Heart right ventricle (tissue), 16 donors: ENCODE measurements at regions not wholly inside any gene's neighbourhood (a gene's known extent, or its start where the extent isn't known, plus 50 kb on each side); places are given as distances from the start of the nearest gene placed in this dataset.

Source experiments
- ATAC-seq, 8 donors: fragments of 200-7000 bp; cut with Tn5 transposase; one replicate each; pipeline ENCODE4 v1.9.1; 2020; ENCODE audit warnings: mild to moderate bottlenecking in 8 of 8, moderate library complexity in 8 of 8, moderate number of reproducible peaks in 1 of 8
- DNase-seq, 2 donors: peaks; one replicate each; pipeline ENCODE4 v3.0.0-alpha.2; 2020
- H3K27ac ChIP-seq, 10 donors: fragments of 200-600 bp; sonication (generic) in 2 of 10; one replicate each; pipeline versions ENCODE4 v1.5.0 to v1.8.0; 2020 to 2022; ENCODE audit warnings: mild to moderate bottlenecking in 3 of 10
- H3K27me3 ChIP-seq, 7 donors: fragments of 200-600 bp; one replicate each; pipeline ENCODE4 v1.8.0; 2021 to 2022; ENCODE audit warnings: mild to moderate bottlenecking in 2 of 7
- H3K36me3 ChIP-seq, 9 donors: fragments of 200-600 bp; sonication (generic) in 1 of 9; one replicate each; pipeline versions ENCODE4 v1.5.0 to v1.8.0; 2020 to 2022; ENCODE audit warnings: mild to moderate bottlenecking in 2 of 9
- H3K4me1 ChIP-seq, 9 donors: fragments of 200-600 bp; sonication (generic) in 1 of 9; one replicate each; pipeline versions ENCODE4 v1.5.0 to v1.8.0; 2020 to 2022; ENCODE audit warnings: mild to moderate bottlenecking in 4 of 9
- H3K4me3 ChIP-seq, 10 donors: fragments of 200-600 bp; sonication (generic) in 2 of 10; one replicate each; pipeline versions ENCODE4 v1.5.0 to v1.8.0; 2020 to 2022; ENCODE audit warnings: mild to moderate bottlenecking in 7 of 10, moderate library complexity in 2 of 10
- H3K9me3 ChIP-seq, 11 donors: fragments of 200-600 bp in 10 of 11; sonication (generic) in 2 of 11; one replicate each; pipeline versions ENCODE4 v1.5.0 to v1.8.0; 2013 to 2022; ENCODE audit warnings: mild to moderate bottlenecking in 2 of 11, control low read depth in 1 of 11, moderate library complexity in 1 of 11
- CTCF ChIP-seq, 9 donors: fragments of 200-600 bp; sonication (generic) in 2 of 9; IDR thresholded peaks; one replicate each; pipeline versions ENCODE4 v1.5.0 to v1.8.0; 2021 to 2022; ENCODE audit warnings: antibody characterized with exemption in 9 of 9, mild to moderate bottlenecking in 5 of 9, moderate library complexity in 1 of 9
- WGBS, 2 donors: extraction: QIAGEN DNeasy Blood & Tissue Kit; methylation state at CpG; one replicate each; pipeline ENCODE4 v1.1.7; 2013; ENCODE audit warnings: inconsistent platforms in 1 of 2; 5-methylcytosine and 5-hydroxymethylcytosine counted together
- intact Hi-C, 10 donors: fragments of 100-400 bp; cut with DNase I; formaldehyde crosslinking; loops; one replicate each; pipeline versions ENCODE4 v1.11.1 to v1.14.2; 2022
- donor health status: Arrhythmogenic right ventricular cardiomyopathy.
- donor health status: ischemic (EF 13 %, LVEDD 7.1; RV severe dilation, severe dysfunction).
- donor health status: healthy with polysubstance abuse.
- donor health status: DM: no; HTN: yes; CAD: no.
- donor health status: DM: no; HTN: no; CAD: no.
- donor health status: ischemic (EF 25% LVEDD 6.9; RV normal size, moderate dysfunction).
- donor health status: ischemic (EF 25% LVEDD 5.7; RV mildly dilated, moderate dysfunction).
- donor health status: healthy.
- donor health status: DM: yes; HTN: yes; CAD: no.
- donor health status: Ischemic cardiomyopathy.
- donor health status: ischemic (EF 35%, LVEDD 5.7; RV mildly dilated, moderate dysfunction).
- donor health status: nonischemic (EF 11% LVEDD 7.7; RV severe dilation, severe dysfunction).
- donor health status: DM: yes; HTN: yes; CAD: no.
- donor health status: PGD.
- donor health status: ischemic (EF 29% LVEDD 5.4; RV normal size, mild dysfunction).
- donor health status: nonischemic (EF 23%, LVEDD 6.1; RV moderate dilation, normal function).

GRCh38 chr11:87423161-87423560, 385.4 kb downstream of the TMEM135 start:
- H3K4me1 ChIP-seq, result peaks cover 0 to 22% (median 11%) of the 10 kb centered on the region in 9 donors
- no peak overlapping the region for H3K4me3 ChIP-seq
- no peaks in the 10 kb centered on the region for H3K27me3 ChIP-seq
- ATAC-seq, result no peak
- 66 to 70% methylated on average over 3 of the region's 3 CpGs for WGBS, 2 donors
- intact Hi-C loops, result loop anchor here in 7 of 10 donors (5.0 to 10.0 kb wide), 7 partner anchors 56 to 556 kb away; no protein-coding TSS in a partner anchor
- DNase-seq, result no peak
- H3K36me3 ChIP-seq, result no peaks in the 10 kb centered on the region
- TF ChIP-seq CTCF (IDR thresholded peaks at IDR 0.05), result no peak
- H3K27ac ChIP-seq, result no peak overlapping the region
- H3K9me3 ChIP-seq, result no peaks in the 10 kb centered on the region

DNA sequence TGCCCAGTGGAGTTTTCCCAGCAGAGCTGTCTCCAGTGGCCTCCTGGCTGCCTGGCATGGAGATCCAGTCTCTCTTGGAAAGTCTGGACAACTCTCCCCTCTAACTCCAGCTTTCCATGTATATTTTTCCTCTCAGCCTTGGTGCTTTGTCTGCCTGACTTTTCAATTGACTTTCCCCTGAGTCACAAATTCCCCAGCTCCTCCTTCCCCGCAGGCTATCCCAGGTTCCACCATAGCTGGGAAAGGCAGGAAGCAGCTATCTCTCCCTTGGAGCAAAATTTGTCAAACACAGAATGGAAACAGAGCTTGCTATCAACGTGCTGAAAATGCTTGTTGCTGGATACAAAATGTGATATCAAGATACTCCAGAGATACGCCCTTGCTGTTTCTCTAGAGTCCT, 384.8 kb downstream of the TMEM135 start:
- intact Hi-C loops, result loop anchor here in 7 of 10 donors (1.0 to 10.0 kb wide), 8 partner anchors 55 to 555 kb away; no protein-coding TSS in a partner anchor
- peak overlapping the region in 1 of 10 donors; percentile 37 for H3K27ac ChIP-seq
- no peak for DNase-seq
- no peak for ATAC-seq
- WGBS, 2 donors, result 59 to 68% methylated on average over 3 of the region's 3 CpGs
- no peaks in the 10 kb centered on the region for H3K27me3 ChIP-seq
- peaks cover 0 to 22% (median 11%) of the 10 kb centered on the region in 9 donors for H3K4me1 ChIP-seq
- H3K36me3 ChIP-seq, result no peaks in the 10 kb centered on the region
- H3K4me3 ChIP-seq, result no peak overlapping the region
- TF ChIP-seq CTCF (IDR thresholded peaks at IDR 0.05), result no peak
- no peaks in the 10 kb centered on the region for H3K9me3 ChIP-seq

GRCh38 chr11:87421422-87421821, 383.7 kb downstream of the TMEM135 start:
- peaks cover 0 to 22% (median 11%) of the 10 kb centered on the region in 9 donors for H3K4me1 ChIP-seq
- no peaks in the 10 kb centered on the region for H3K36me3 ChIP-seq
- no peaks in the 10 kb centered on the region for H3K9me3 ChIP-seq
- peak; percentile 67 to 89 (median 85) for TF ChIP-seq CTCF (IDR thresholded peaks at IDR 0.05)
- intact Hi-C loops, result loop anchor here (1.0 to 10.0 kb wide), 9 partner anchors 54 to 554 kb away; no protein-coding TSS in a partner anchor
- WGBS, 2 donors, result 26 to 27% methylated on average over 2 of the region's 2 CpGs
- ATAC-seq, result peak; percentile 80 to 89 (median 86)
- DNase-seq, result peak in 1 of 2 donors; percentile 67
- H3K27ac ChIP-seq, result peak overlapping the region in 1 of 10 donors; percentile 37
- no peaks in the 10 kb centered on the region for H3K27me3 ChIP-seq
- no peak overlapping the region for H3K4me3 ChIP-seq

- H3K27me3 ChIP-seq, result no peaks in the 10 kb centered on the region
- intact Hi-C loops, result loop anchor here in 1 of 10 donors (10.0 kb wide), 1 partner anchor 483 kb away; no protein-coding TSS in a partner anchor
- no peak overlapping the region for H3K27ac ChIP-seq
- H3K4me3 ChIP-seq, result no peak overlapping the region
- no peak for TF ChIP-seq CTCF (IDR thresholded peaks at IDR 0.05)
- H3K9me3 ChIP-seq, result no peaks in the 10 kb centered on the region
- H3K36me3 ChIP-seq, result no peaks in the 10 kb centered on the region
- H3K4me1 ChIP-seq, result peaks cover 0 to 22% (median 11%) of the 10 kb centered on the region in 9 donors
- no peak for ATAC-seq
- no peak for DNase-seq
These were observed 380.2 kb downstream of the TMEM135 start for GRCh38 chr11:87417951-87418350.
